ENCODE measurements at regions not wholly inside any gene's neighbourhood (a gene's known extent, or its start where the extent isn't known, plus 50 kb on each side); places are given as distances from the start of the nearest gene placed in this dataset.

- TF ChIP-seq CTCF (IDR thresholded peaks at IDR 0.05; ENCODE audit: low read depth, low read length) (no peak), EZH2phosphoT487 (IDR thresholded peaks at IDR 0.05; ENCODE audit: low read depth) (no peak)
These were observed 70.8 kb downstream of the RWDD3 start for GRCh38 chr1:95304803-95305202.
